ENCODE measurements at regions not wholly inside any gene's neighbourhood (a gene's known extent, or its start where the extent isn't known, plus 50 kb on each side); places are given as distances from the start of the nearest gene placed in this dataset.

DNA sequence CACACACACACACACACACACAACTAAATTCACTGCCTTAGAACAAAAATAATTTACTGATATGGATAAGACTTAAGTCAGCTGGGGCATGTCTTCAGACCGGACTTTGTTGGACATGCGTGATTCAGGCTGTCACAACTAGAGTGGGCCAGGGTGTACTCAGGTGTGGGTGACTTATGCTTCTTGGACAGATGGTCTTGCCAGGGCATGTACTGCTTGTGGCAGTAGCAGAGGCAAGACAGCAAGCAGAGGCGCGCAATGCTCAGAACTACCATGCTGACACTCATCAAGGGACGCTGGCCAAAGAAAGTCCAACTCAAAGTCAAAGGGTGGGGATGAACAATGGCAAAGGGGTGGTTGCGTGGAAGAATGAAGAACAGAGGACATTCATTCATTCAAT is 437.5 kb downstream of the CBLN4 start:
- WGBS (ENCODE audit: insufficient coverage, insufficient replicate concordance, low lambda C conversion rate, missing lambda C conversion rate): 34% methylated on average over 6 of the region's 6 CpGs
- ChIA-PET SMC1A (ENCODE audit: uncharacterized antibody, unreplicated experiment) (no interaction called here), POLR2A (no interaction called here), CTCF (no interaction called here), RAD21 (ENCODE audit: unreplicated experiment) (no interaction called here)
- intact Hi-C loops (cut with micrococcal nuclease; ENCODE audit: unreplicated experiment): no loop called here
- H3K9me3 ChIP-seq (replicated peaks; ENCODE audit: control insufficient read depth, insufficient read depth, low read length): no peaks in the 10 kb centered on the region; the same call in 2 of the 3 replicates
- H4K20me1 ChIP-seq (ENCODE audit: control insufficient read depth, insufficient read depth): no peaks in the 10 kb centered on the region
- ATAC-seq: no peak
- no peaks in the 10 kb centered on the region for H3K36me3 ChIP-seq (ENCODE audit: control insufficient read depth in 2 of 2, insufficient read depth in 2 of 2, low read length in 1 of 2)
- in situ Hi-C loops (cut with MboI): no loop called here
- no peak overlapping the region for H3K4me2 ChIP-seq (ENCODE audit: control insufficient read depth, insufficient read depth)
- H3K27ac ChIP-seq (ENCODE audit: control insufficient read depth, insufficient read depth): no peak overlapping the region
- H3K4me1 ChIP-seq (ENCODE audit: control insufficient read depth, insufficient read depth, low read length): no peaks in the 10 kb centered on the region
- H3K4me3 ChIP-seq: no peak overlapping the region
- no peak overlapping the region for H3K9ac ChIP-seq (ENCODE audit: control insufficient read depth, insufficient read depth, low read length)
- no peak overlapping the region for H2AFZ ChIP-seq (ENCODE audit: control insufficient read depth, low read depth, low read length)
- DNase-seq (ENCODE audit: low read depth, low spot score): no peak
- no peaks in the 10 kb centered on the region for H3K79me2 ChIP-seq (ENCODE audit: control insufficient read depth, insufficient read depth, low read length)
- no peak for FAIRE-seq
- BruUV-seq (replicated peaks): no TSS peak
- H3K27me3 ChIP-seq (replicated peaks in 1 of 2; ENCODE audit: control insufficient read depth in 2 of 2, insufficient read depth in 2 of 2, low read length in 1 of 2): no peaks in the 10 kb centered on the region
- TF ChIP-seq CEBPB (IDR thresholded peaks at IDR 0.05; ENCODE audit: borderline replicate concordance in 1 of 2, low read depth in 2 of 2, low read length in 2 of 2): no peak
- TF ChIP-seq NR2C2 (IDR thresholded peaks at IDR 0.05; ENCODE audit: borderline replicate concordance, control insufficient read depth, insufficient read length, low read depth): no peak
- TF ChIP-seq ZNF217 (IDR thresholded peaks at IDR 0.05): no peak
- TF ChIP-seq JUNB (IDR thresholded peaks at IDR 0.05): no peak
- TF ChIP-seq SUPT20H (IDR thresholded peaks at IDR 0.05; ENCODE audit: borderline replicate concordance, control insufficient read depth, low read depth, low read length): no peak
- TF ChIP-seq ZNF274 (IDR thresholded peaks at IDR 0.05; ENCODE audit: insufficient read depth, insufficient read length): no peak
- TF ChIP-seq NFIC (IDR thresholded peaks at IDR 0.05; ENCODE audit: low read depth, low read length): no peak
- no peak for TF ChIP-seq RAD21 (IDR thresholded peaks at IDR 0.05; ENCODE audit: insufficient read depth, low read depth, low read length)
- no peak for TF ChIP-seq TBL1XR1 (IDR thresholded peaks at IDR 0.05; ENCODE audit: low read depth, low read length)
- no peak for TF ChIP-seq MLLT1 (IDR thresholded peaks at IDR 0.05)
- TF ChIP-seq, protein P1, sequence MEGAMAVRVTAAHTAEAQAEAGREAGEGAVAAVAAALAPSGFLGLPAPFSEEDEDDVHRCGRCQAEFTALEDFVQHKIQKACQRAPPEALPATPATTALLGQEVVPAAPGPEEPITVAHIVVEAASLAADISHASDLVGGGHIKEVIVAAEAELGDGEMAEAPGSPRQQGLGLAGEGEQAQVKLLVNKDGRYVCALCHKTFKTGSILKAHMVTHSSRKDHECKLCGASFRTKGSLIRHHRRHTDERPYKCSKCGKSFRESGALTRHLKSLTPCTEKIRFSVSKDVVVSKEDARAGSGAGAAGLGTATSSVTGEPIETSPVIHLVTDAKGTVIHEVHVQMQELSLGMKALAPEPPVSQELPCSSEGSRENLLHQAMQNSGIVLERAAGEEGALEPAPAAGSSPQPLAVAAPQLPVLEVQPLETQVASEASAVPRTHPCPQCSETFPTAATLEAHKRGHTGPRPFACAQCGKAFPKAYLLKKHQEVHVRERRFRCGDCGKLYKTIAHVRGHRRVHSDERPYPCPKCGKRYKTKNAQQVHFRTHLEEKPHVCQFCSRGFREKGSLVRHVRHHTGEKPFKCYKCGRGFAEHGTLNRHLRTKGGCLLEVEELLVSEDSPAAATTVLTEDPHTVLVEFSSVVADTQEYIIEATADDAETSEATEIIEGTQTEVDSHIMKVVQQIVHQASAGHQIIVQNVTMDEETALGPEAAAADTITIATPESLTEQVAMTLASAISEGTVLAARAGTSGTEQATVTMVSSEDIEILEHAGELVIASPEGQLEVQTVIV (IDR thresholded peaks at IDR 0.05; ENCODE audit: borderline replicate concordance, partially characterized antibody): no peak
- TF ChIP-seq, protein P2, sequence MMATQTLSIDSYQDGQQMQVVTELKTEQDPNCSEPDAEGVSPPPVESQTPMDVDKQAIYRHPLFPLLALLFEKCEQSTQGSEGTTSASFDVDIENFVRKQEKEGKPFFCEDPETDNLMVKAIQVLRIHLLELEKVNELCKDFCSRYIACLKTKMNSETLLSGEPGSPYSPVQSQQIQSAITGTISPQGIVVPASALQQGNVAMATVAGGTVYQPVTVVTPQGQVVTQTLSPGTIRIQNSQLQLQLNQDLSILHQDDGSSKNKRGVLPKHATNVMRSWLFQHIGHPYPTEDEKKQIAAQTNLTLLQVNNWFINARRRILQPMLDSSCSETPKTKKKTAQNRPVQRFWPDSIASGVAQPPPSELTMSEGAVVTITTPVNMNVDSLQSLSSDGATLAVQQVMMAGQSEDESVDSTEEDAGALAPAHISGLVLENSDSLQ (IDR thresholded peaks at IDR 0.05): no peak
- TF ChIP-seq ETV6 (conservative IDR thresholded peaks at IDR 0.05 in 1 of 2, IDR thresholded peaks at IDR 0.05 in 1 of 2; ENCODE audit: borderline replicate concordance in 1 of 2, low read depth in 1 of 2): no peak
- TF ChIP-seq CREB1 (IDR thresholded peaks at IDR 0.05; ENCODE audit: low read depth): no peak
- no peak for TF ChIP-seq BCL3 (IDR thresholded peaks at IDR 0.05; ENCODE audit: borderline replicate concordance, insufficient read depth, low read depth, low read length, poor library complexity, severe bottlenecking)
- no peak for TF ChIP-seq FOXK2 (IDR thresholded peaks at IDR 0.05)
- no peak for TF ChIP-seq KAT2A (conservative IDR thresholded peaks at IDR 0.05; ENCODE audit: control insufficient read depth, low read depth, low read length)

All from GM12878 (cell line).